ENCODE measurements at regions not wholly inside any gene's neighbourhood (a gene's known extent, or its start where the extent isn't known, plus 50 kb on each side); places are given as distances from the start of the nearest gene placed in this dataset.

DNA sequence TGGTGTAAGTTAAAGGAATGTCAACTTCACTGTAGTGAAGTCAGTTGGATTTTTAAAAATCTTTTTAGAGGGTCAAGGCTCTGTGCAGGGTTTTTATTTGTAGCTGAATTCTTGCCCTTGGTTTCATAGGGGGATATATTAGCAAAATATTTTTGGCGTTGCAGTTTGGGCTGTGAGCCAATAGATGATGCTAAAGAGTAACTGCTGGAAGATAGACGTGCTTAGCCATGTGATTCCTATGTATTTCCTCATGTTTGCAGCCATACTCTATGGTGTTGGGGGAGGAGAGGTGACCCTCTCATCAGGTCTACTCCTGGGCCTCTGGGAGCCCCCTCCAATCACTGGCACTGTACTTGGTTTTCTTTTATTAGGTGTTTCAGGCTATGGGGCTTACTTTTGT is 246.7 kb upstream of the ARHGAP24 start:
- TF ChIP-seq POLR2AphosphoS5 (IDR thresholded peaks at IDR 0.05): no peak
- TF ChIP-seq, protein P1, sequence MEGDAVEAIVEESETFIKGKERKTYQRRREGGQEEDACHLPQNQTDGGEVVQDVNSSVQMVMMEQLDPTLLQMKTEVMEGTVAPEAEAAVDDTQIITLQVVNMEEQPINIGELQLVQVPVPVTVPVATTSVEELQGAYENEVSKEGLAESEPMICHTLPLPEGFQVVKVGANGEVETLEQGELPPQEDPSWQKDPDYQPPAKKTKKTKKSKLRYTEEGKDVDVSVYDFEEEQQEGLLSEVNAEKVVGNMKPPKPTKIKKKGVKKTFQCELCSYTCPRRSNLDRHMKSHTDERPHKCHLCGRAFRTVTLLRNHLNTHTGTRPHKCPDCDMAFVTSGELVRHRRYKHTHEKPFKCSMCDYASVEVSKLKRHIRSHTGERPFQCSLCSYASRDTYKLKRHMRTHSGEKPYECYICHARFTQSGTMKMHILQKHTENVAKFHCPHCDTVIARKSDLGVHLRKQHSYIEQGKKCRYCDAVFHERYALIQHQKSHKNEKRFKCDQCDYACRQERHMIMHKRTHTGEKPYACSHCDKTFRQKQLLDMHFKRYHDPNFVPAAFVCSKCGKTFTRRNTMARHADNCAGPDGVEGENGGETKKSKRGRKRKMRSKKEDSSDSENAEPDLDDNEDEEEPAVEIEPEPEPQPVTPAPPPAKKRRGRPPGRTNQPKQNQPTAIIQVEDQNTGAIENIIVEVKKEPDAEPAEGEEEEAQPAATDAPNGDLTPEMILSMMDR (IDR thresholded peaks at IDR 0.05): no peak
